ENCODE measurements at regions not wholly inside any gene's neighbourhood (a gene's known extent, or its start where the extent isn't known, plus 50 kb on each side); places are given as distances from the start of the nearest gene placed in this dataset.

- TF ChIP-seq CTCF (IDR thresholded peaks at IDR 0.05) (no peak), EP300 (IDR thresholded peaks at IDR 0.05) (no peak), POLR2A (IDR thresholded peaks at IDR 0.05) (no peak)
Observed at GRCh38 chr21:35512346-35512745, 463.2 kb upstream of the RUNX1 start.

Data from suprapubic skin (tissue), 3 donors.